GM21390 (cell line): ENCODE measurements at regions not wholly inside any gene's neighbourhood (a gene's known extent, or its start where the extent isn't known, plus 50 kb on each side); places are given as distances from the start of the nearest gene placed in this dataset.

Experiments used
- ATAC-seq: cut with Tn5 transposase; IDR thresholded peaks from one replicate; pipeline ENCODE4 v1.9.1; 2021; ENCODE audit not compliant: unreplicated experiment

DNA sequence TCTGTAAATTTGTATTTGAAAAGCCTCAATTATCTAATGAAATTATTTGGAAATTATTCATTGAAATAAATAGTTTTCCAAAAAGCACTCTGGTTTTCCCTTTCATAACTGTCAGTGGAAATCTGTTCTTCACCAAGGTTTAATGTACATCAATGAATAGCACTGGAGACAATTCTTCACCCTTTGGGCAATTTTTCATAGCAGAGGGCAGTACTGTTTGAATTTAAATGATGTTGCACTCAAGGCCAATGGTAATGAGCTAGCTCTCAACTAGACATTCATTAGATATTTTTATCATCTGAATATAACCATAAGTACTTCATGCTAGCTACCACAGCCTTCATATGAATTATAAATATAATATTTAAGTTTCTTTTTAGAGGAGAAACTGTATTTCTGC, 658.2 kb upstream of the CCDC54 start:
- ATAC-seq, result no peak

DNA sequence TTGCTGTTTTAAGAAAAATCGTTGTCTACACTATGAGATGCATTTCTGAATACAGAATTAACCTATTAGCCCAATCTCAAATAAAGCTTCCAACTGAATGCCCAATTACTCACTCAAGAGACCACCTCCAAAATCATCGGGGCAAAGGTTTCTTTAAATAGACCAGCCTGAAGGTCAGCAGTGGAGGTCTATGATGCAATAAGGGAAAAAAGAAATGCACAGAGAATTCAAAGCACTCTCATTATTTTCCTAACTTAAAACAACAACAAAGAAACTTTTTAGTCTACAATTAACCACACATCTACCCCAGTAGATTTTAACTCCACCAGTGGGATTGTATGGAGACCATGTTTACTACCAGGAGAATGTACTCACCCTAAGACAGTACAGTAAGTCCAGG, 657.7 kb upstream of the CCDC54 start:
- ATAC-seq, result no peak

DNA sequence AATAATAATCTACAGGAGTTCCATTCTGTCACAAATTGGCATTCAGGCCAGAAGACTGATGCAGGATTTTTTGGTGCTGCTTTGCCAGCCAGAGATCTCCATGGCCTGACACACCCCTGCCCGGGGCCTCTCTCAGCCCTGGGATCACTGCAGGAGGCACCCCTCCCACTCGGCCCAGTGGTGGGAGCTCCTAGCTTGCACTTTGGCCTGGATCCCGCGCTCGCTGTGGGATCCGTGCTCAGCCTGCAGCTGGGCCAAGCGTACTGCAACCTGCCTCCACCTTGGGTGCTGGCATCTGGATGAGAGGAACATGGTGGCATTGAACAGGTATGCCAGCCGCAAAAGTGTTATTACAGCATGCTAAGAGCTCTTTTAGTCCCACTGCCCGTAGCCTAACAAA, 656.7 kb upstream of the CCDC54 start:
- ATAC-seq, result no peak

DNA sequence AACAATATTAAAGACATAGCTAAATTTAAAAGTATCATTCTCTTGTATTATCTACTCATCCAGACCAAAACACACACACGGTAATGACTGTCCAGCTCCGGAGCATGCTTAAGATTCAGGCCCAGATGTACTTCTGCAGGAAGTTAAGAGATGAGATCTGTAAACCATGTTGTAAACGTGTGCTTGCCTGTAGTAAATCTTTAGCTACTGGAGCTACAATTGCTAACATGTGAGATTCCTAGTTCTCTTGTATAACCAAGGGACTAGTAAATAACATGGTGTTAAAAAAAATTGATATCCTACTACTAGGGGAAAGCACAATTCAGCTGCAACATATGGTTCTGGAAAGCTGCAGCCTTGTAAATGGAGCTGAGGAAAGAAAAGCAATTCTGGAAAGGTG, 651.7 kb upstream of the CCDC54 start:
- no peak for ATAC-seq

DNA sequence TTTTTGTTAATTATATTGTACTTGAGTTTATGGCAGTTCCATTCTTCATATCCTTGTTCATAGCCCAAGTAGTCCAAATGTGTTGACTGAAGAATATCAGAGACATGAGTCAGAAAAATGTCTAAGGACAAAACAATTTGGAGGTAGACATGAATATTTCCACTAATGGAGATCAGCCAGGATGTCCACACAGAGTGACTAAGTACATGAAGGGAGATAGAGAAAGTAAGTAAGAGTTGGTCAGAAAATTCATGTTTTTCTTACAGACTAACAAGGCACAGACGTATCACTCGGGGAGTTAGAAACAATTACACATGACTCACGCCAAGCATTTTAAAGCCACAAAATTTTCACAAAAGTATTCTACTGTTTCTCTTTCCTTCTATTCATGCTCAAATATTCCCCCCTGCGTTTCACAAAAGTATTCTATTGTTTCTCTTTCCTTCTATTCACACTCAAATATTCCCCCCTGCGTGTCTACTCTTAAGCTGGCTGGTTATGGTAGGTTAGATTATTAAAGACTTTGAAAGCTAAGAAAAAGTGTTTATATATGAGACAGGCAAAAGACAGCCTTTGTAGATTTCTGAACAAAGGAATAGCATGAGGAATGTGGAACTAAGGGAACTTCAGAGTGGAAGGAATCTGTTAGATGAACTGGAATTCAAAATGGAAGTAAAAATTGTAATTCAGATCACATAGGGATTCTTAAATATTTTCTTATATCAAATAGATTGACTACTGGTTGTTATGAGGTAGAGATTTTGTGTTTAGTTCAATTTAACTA, 648.7 kb upstream of the CCDC54 start:
- no peak for ATAC-seq

DNA sequence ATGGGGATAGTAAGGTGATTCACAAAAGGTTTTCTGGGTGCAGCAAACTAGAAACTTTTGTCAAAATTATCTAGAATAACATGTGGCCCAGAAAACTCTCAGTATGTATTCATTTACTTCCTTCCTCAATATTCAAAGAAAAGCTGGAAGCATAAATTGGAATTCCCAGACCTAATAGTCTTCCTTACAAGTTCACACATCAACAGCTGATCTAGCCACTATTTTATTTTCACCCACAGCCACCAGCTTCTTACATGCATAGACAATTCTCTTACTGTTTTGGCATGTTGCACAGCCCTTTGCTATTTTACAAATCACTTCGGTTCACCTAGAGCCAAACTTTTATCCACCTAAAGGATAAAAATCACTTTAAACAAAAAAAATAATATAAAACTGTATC, 647.8 kb upstream of the CCDC54 start:
- no peak for ATAC-seq

DNA sequence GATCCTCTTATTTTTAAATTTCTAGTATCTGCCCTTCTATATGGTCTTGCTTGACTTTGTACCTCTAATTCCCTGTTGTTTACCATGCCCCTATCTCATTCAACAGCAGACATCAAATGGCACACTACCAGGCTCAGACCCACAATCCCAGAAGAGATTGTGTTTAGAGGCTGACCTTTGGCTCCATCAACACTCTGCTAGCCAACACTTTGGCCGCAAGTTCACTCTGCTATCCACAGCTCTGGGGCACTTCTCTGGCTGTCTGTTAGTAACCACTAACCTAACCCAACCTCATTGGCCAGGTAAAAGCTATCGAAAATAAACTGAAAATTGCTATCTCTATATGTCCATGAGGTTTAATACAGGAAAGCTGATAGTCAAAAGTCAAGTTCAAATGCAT, 646.0 kb upstream of the CCDC54 start:
- ATAC-seq, result no peak

DNA sequence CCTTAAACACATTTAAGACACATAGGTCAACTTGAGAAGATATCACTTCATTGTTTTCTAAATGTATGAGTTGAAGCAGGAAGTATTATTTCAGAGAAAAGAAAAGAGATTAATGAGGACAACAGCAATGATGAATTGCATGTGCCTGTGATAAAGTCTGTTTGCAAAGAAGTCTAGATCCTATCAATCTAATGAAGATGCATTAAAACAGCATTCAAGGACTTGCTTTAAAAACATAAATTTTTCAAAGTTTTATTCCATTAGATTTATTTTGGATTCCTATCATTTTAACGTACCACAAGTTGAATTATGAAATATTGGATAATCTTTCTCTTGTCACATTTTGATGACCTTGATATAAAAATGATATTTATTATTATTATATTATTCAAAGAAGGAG, 642.5 kb upstream of the CCDC54 start:
- ATAC-seq, result no peak

DNA sequence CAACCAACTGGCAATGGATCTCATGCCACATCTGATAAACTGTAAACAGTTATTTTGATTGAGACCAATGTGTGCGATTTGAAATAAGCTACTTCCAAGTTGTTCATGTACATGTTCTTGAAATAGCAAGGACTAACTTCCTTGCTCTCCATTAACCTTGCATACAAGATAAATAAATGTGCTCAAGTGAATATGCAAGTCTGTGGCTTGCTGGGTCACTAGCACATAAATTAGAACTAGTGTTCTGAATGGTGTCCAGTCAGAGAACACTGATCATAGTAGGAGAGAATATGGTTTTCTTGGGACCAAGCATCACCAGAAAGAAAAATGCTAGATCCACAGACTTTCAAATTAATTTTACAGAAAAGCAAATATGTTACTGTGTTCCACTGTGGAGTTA, 640.0 kb upstream of the CCDC54 start:
- ATAC-seq, result no peak

DNA sequence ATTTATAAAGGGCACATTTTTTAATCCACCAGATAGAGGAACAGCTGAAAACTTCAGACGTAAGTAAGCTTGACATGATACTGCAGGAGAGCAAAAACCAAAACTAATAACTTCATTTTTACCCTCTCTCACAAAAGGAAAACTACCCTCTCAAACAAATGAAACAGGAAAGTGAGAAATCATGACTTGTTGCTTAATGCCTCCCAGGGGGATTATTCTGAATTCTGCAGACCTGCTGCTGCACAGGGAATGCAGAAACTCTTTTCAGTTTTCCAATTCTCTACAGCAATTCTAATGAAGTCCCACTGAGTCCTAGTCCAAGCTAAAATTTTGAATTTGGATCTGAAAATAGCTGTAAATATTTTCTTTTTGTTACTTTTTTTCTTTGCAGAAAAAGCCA, 637.1 kb upstream of the CCDC54 start:
- ATAC-seq, result no peak

DNA sequence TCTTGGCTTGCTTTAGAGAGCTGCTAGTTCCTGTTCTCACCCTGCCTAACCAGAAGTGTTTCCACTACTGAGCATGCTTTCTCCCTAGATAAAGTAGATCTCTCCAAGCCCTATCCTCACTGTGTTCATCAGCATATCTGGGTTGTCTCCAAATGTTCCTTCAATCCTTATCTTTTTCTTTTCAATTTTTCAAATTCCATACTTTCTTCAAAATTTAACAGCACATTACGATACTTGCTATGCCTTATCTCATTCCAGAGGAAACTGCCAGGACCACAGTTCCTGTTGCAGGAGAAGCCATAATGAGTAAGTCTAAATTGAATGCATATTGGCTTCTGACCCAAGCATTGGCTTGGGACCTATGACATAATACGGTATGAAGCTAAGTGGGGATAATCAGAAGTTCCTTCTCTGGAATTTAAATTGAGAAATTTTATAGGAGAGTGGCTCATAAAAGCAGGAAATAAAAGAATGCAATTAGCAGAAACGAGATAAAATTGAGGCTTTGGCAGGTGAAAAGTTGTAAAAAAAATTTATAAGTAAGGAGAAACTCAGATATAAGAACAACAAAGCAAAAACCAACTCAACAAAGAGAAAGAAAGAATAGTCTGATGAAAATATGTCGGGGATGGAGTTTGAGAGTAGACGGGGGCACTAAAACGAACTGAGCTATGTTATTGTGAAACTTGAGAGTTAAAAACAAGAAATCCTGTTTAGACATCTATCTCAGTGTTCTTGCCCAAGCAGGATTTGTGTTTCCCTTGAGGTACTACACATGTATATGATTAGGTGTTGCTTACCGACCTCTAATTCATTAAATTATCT, 631.7 kb upstream of the CCDC54 start:
- ATAC-seq, result no peak

DNA sequence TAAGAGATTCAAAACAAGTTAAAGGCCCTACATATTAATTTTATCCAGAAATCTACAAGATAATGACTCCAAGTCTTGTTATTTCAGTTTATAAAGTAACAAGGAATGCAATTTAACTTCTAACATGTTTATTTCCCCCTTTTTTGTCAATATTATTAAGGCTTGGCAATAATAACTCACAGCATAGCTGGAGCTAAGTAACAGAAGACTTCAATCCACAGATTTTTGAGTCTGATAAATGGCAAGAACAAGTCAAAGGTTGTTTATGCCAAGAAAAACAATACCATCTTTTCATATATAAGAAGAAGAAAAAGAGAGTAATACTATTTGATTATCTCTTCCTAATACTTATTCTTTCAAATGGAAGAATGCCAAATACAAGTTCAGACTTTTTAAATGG, 631.0 kb upstream of the CCDC54 start:
- ATAC-seq, result no peak

DNA sequence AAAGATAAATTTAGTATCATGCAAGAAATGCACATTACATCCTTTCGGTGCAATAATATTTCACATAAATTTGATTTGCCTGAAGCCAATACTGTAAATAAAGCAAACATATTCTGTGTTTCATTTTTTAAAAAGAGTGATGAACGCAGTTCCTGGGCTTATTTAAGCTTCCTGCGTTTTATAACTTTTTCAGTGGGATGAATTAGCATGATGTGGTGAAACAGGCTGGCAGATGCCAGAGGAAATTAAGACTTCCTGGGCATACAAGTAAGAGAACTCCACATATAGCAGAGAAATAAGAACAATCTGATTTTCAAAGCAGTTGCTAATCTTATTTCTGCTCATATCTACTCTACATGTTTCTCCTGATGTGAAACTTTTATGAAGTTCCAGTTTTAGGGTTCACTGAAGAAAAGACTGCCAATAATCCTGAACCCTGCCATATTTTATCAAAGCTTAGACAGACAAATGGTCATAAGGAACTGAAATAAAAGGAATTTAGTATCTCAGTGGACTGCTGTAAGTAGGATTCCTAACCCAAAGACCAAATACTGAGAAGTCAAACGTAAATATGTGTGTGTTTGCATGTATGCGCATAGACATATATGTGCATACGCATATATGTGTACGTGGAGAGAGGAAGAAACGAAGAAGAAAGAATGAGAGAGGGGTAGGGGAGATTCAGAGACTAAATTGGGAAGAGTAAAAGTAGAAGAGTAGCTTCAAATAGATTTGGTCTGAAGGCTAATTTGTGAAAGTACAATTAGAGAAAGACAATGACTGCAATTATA, 628.6 kb upstream of the CCDC54 start:
- no peak for ATAC-seq

DNA sequence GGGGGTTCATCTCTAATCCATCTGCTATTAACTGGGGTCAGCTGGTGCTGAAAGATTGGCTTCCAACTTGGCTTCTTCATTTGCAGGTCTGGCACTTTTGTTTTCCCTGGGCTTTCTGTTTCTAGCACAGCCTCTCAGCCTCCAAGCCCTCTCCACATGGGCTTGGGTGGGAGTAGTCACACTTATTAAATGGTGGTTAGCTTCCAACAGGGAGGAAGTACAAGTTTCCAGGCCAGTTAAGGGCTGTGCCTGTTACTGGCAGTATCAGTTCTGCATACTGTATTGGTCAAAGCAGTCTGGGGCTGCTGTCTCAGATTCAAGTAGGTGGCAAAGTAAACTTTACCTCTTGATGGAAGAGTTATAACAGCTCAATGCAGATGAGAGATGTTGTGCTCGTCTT, 627.1 kb upstream of the CCDC54 start:
- ATAC-seq, result no peak

DNA sequence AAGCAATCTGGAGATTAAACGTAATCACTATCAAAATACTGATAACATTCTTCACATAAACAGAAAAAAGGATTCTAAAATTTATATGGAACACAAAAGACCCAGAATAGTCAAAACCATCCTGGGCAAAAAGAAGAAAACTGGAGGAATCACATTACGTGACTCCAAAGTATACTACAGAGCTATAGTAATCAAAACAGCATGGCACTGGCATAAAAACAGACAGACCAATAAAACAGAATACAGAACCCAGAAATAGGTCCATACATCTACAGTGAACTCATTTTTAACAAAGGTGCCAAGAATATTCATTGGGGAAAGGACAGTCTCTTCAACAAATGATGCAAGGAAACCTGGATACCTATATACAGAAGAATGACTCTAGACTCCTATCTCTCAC, 621.9 kb upstream of the CCDC54 start:
- no peak for ATAC-seq

DNA sequence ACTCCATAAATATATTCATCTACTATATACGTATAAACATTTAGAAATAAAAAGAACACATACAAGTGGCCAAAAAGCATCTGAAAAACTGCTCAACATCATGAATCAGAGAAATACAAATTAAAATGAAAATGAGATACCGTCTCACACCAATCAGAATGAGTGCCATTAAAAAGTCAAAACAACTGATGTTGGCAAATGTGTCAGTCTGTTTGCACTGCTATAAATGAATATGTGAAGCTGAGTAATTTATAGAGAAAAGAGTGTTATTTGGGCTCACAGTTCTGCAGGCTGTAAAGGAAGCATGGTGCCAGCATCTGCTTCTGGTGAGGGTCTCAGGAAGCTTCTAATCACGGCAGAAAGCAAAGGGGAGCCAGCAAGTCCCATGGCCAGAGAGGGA, 620.3 kb upstream of the CCDC54 start:
- no peak for ATAC-seq

DNA sequence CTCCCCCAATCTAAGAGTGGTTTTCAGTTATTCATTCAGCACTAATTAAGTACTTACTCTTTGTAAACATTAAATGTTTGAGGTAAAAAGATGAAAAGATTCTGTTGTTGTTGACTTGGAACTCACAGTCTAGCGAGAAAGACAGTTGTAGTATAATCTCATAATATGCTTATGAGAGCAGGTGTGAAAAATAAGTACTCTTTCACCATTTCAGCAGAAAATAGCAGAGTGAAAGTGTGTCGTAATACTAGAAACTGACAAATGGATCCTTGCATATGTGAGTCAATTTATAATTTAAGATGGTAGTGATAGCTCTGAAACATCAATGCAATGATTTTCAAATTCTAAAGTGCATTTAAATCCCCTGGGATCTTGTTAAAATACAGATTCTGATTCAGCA, 618.8 kb upstream of the CCDC54 start:
- ATAC-seq, result no peak

DNA sequence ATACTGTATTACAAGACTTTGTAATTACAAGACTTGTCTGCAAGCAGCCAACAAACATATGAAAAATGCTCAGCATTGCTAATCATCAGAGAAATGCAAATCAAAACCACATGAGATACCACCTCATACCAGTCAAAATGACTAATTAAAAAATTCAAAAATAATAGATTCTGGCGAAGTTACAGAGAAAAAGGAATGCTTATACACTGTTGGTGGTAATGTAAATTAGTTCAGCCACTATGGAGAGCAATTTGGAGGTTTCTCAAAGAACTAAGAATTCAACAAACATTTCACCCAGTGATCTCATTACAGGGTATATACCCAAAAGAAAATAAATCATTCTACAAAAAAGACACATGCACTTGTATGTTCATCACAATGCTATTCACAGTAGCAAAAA, 617.5 kb upstream of the CCDC54 start:
- no peak for ATAC-seq

DNA sequence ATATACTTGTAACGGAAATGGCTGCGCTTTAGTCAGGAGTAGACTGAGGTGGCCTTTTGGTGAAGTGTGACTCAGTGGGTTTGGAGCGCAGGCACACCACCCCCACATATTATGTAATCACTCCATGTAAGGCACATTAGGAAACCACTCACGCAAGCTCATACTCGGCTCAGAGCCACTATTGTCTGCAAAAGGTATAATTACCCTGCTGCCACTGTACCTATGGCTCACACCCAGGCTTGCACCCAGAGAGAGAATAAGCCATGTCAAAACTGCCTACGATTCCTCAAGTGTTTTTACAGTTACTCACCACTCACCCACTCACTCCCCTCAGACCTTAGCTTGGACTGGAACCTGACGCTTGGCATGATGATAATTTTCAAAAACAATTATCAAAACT, 611.9 kb upstream of the CCDC54 start:
- ATAC-seq, result no peak

DNA sequence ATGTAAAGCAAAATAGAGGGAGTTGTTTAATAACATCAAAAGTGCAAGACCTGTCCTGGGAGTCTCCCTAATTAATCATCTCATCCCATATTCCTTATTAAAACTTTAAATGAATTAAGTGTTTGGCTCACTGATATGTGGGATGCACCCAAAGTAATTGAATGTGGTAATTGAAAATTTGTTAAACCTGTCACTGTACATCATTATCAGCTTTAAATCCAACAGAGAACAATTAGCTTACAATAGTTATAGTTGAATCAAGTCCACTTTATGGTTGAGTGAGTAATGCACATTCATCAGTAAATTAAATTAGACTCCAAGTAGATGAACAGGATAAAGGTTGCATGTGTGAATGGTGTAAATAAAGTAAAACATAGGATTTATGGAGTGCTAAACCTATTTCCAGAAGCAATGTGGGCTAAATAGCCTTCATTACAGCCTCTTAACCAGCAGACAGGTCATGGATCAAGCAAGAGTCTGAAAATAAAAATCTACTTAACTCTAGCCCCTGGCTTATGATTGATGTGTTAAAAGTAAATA, 608.2 kb upstream of the CCDC54 start:
- ATAC-seq, result no peak

DNA sequence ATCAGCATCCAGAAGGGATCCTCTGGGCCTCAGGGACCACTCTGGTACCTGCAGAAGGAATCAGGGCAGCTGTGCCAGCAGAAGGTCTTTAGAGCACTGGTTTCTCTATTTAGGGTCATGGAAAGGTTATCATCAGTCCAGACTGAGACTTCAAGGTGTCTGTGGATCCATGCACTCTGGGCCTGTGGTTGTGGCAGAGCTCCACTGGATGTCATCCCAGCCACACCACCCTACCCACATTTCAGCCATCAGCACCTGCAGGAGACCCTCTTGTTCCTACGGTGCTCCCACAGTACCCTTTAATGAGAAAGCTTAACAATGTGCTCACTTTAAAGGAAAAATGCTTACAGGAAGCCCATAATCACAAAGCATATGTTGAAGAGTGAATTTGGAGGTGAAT, 603.4 kb upstream of the CCDC54 start:
- no peak for ATAC-seq

DNA sequence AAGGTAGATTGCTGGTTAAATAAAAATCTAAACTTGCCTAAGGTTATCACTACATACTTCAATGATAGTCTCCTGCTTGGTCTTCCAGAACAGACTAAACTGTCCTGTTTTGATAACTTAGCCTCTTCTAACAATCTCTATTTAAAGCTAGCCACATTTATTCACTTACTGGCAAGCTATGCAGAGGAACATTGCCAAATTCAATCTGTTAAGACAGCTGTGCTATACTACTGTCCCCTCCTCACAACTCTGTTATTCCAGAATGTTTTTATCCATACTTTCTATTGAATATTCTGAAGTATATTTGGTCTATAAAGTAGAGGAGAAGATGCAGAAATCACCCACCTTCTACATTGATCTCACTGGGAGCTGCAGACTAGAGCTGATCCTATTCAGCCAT, 594.0 kb upstream of the CCDC54 start:
- no peak for ATAC-seq
